Mesenchymal stem cell (in vitro differentiated cells and primary cell): ENCODE measurements at regions not wholly inside any gene's neighbourhood (a gene's known extent, or its start where the extent isn't known, plus 50 kb on each side); places are given as distances from the start of the nearest gene placed in this dataset.
"Not testable (repeated sequence)": the region's sequence is repeated elsewhere in the genome, so short reads cannot be mapped to it uniquely, and the experiment has no call there.

Source experiments
- DNase-seq: peaks from one replicate; pipeline ENCODE4 v3.0.0-alpha.2; 2013
- H2AFZ ChIP-seq: one replicate; pipeline ENCODE4 v1.6.1; 2013; ENCODE audit warnings: low read depth, mild to moderate bottlenecking, control low read depth, inconsistent platforms, low read length, moderate library complexity
- H2AK5ac ChIP-seq: 2 replicates; pipeline ENCODE4 v1.6.1; 2013; ENCODE audit warnings: low read length, moderate library complexity, mild to moderate bottlenecking, inconsistent platforms; ENCODE audit not compliant: severe bottlenecking
- H2BK120ac ChIP-seq: one replicate; pipeline ENCODE4 v1.6.1; 2013; ENCODE audit warnings: low read depth, mild to moderate bottlenecking, inconsistent platforms, low read length, moderate library complexity
- H2BK12ac ChIP-seq, 2 experiments: one replicate each; pipeline ENCODE4 v1.6.1; 2013; ENCODE audit warnings: inconsistent platforms in 2 of 2, low read length in 2 of 2, mild to moderate bottlenecking in 2 of 2, moderate library complexity in 2 of 2, control low read depth in 1 of 2
- H2BK15ac ChIP-seq: one replicate; pipeline ENCODE4 v1.6.1; 2013; ENCODE audit warnings: mild to moderate bottlenecking, low read depth, inconsistent platforms; ENCODE audit not compliant: poor library complexity, severe bottlenecking
- H2BK5ac ChIP-seq: 2 replicates; pipeline ENCODE4 v1.6.1; 2013; ENCODE audit warnings: low read depth, mild to moderate bottlenecking, low read length, control low read depth, inconsistent platforms; ENCODE audit not compliant: poor library complexity, severe bottlenecking
- H3K14ac ChIP-seq, 2 experiments: one replicate each; pipeline ENCODE4 v1.6.1; 2013; ENCODE audit warnings: inconsistent platforms in 2 of 2, low read length in 2 of 2, control low read depth in 1 of 2, mild to moderate bottlenecking in 1 of 2, moderate library complexity in 1 of 2
- H3K18ac ChIP-seq, 2 experiments: one replicate each; pipeline ENCODE4 v1.6.1; 2013; ENCODE audit warnings: inconsistent platforms in 2 of 2, low read length in 2 of 2, control low read depth in 1 of 2, low read depth in 1 of 2, mild to moderate bottlenecking in 1 of 2
- H3K23ac ChIP-seq, 2 experiments: one replicate each; pipeline ENCODE4 v1.6.1; 2013; ENCODE audit warnings: inconsistent platforms in 2 of 2, low read length in 2 of 2, mild to moderate bottlenecking in 2 of 2, moderate library complexity in 2 of 2, control low read depth in 1 of 2
- H3K27ac ChIP-seq: 2 replicates; pipeline ENCODE4 v1.5.1; 2013; ENCODE audit warnings: mild to moderate bottlenecking, moderate library complexity, low read length, control low read depth, inconsistent platforms; ENCODE audit not compliant: poor library complexity, severe bottlenecking
- H3K27me3 ChIP-seq, 2 experiments: 2 replicates each; pipeline versions ENCODE4 v1.6.1 to v1.7.0; 2013; ENCODE audit warnings: low read length in 2 of 2, mild to moderate bottlenecking in 2 of 2, moderate library complexity in 2 of 2, control low read depth in 1 of 2, inconsistent platforms in 1 of 2; ENCODE audit not compliant: control insufficient read depth in 1 of 2, insufficient read depth in 1 of 2
- H3K36me3 ChIP-seq, 2 experiments: 2 replicates each; pipeline versions ENCODE4 v1.6.1 to v1.7.0; 2013; ENCODE audit warnings: low read length in 2 of 2, control low read depth in 1 of 2, inconsistent platforms in 1 of 2, low read depth in 1 of 2, mild to moderate bottlenecking in 1 of 2; ENCODE audit not compliant: insufficient read depth in 2 of 2, control insufficient read depth in 1 of 2
- H3K4ac ChIP-seq, 2 experiments: one replicate each; pipeline ENCODE4 v1.6.1; 2013; ENCODE audit warnings: inconsistent platforms in 2 of 2, low read length in 2 of 2, mild to moderate bottlenecking in 2 of 2, moderate library complexity in 2 of 2, control low read depth in 1 of 2, low read depth in 1 of 2
- H3K4me1 ChIP-seq: 2 replicates; pipeline ENCODE4 v1.6.1; 2013; ENCODE audit warnings: low read depth, low read length, control low read depth; ENCODE audit not compliant: control insufficient read depth, insufficient read depth
- H3K4me2 ChIP-seq: 2 replicates; pipeline ENCODE4 v1.6.1; 2013; ENCODE audit warnings: low read length, mild to moderate bottlenecking, inconsistent platforms; ENCODE audit not compliant: poor library complexity, severe bottlenecking
- H3K4me3 ChIP-seq, 2 experiments: 2 replicates each; pipeline versions ENCODE4 v1.5.1 to v1.7.0; 2013; ENCODE audit warnings: low read length in 2 of 2, mild to moderate bottlenecking in 2 of 2, control low read depth in 1 of 2, low read depth in 1 of 2; ENCODE audit not compliant: insufficient read depth in 1 of 2
- H3K79me1 ChIP-seq: replicated peaks from 2 replicates; pipeline ENCODE4 v1.6.1; 2013; ENCODE audit warnings: mild to moderate bottlenecking, control low read depth, low read length, inconsistent platforms; ENCODE audit not compliant: poor library complexity, severe bottlenecking
- H3K9ac ChIP-seq: 2 replicates; pipeline ENCODE4 v1.7.0; 2013; ENCODE audit warnings: mild to moderate bottlenecking, low read length, moderate library complexity
- H3K9me3 ChIP-seq: 2 replicates; pipeline ENCODE4 v1.7.0; 2013; ENCODE audit warnings: mild to moderate bottlenecking, low read length; ENCODE audit not compliant: control insufficient read depth
- H4K8ac ChIP-seq: one replicate; pipeline ENCODE4 v1.6.1; 2013; ENCODE audit warnings: inconsistent platforms, mild to moderate bottlenecking, low read length, moderate library complexity
- H4K91ac ChIP-seq: one replicate; pipeline ENCODE4 v1.6.1; 2013; ENCODE audit warnings: mild to moderate bottlenecking, low read length, inconsistent platforms
- WGBS: methylation state at CpG from one replicate; pipeline ENCODE4 v1.1.7; 2013; ENCODE audit warnings: mixed read lengths; 5-methylcytosine and 5-hydroxymethylcytosine counted together

GRCh38 chr5:117599811-117600210 lies 1025.2 kb upstream of the SEMA6A start:
- not testable (repeated sequence) for H2BK12ac ChIP-seq, H2BK120ac ChIP-seq, H3K23ac ChIP-seq, H3K9ac ChIP-seq, H3K18ac ChIP-seq, H3K14ac ChIP-seq, H2BK15ac ChIP-seq, H3K36me3 ChIP-seq, H3K27ac ChIP-seq, H4K91ac ChIP-seq, H3K4ac ChIP-seq, H4K8ac ChIP-seq, H3K79me1 ChIP-seq, H3K27me3 ChIP-seq, H3K4me3 ChIP-seq, H2AK5ac ChIP-seq, H2BK5ac ChIP-seq, DNase-seq, H2AFZ ChIP-seq, H3K4me2 ChIP-seq, H3K9me3 ChIP-seq, H3K4me1 ChIP-seq
- WGBS: 92% methylated on average over 19 of the region's 36 CpGs

DNA sequence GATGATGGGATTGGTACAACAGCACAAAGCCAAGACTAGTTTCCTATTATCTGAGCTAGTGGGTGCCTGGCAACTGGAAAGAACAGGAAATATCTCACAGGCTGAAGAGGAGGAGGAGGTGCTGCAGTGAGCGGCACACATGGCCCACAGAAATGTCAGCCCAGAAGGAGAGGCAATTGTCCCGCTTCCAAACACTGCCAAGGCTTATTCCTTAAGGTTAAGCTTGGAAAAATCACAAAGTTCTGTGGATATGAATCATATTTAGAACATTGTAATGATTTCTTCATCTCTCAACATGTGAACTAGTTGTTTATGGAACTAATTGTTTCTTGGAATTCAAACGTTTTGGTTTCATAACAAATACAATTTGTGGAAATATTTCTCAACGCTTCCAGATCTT lies 1019.5 kb upstream of the SEMA6A start:
- Histone ChIP-seq H4K91ac (no peak overlapping the region), H3K4ac (no peak overlapping the region), H3K18ac (no peak overlapping the region), H2BK5ac (no peak overlapping the region), H3K9ac (peak overlapping the region; percentile 42), H3K14ac (no peak overlapping the region), H3K79me1 (no peaks in the 10 kb centered on the region), H2AK5ac (no peak overlapping the region), H2BK12ac (no peak overlapping the region), H3K4me1 (no peaks in the 10 kb centered on the region), H3K4me2 (no peak overlapping the region), H3K9me3 (no peaks in the 10 kb centered on the region), H3K36me3 (no peaks in the 10 kb centered on the region), H3K27me3 (no peaks in the 10 kb centered on the region), H2BK15ac (no peak overlapping the region), H2BK120ac (no peak overlapping the region), H3K27ac (no peak overlapping the region), H3K4me3 (peak overlapping the region in 1 of 2 experiments; percentile 28), H2AFZ (no peak overlapping the region), H3K23ac (no peak overlapping the region), H4K8ac (no peak overlapping the region)
- WGBS: 100% methylated on average over 1 of the region's 4 CpGs
- peak; percentile 5 for DNase-seq

DNA sequence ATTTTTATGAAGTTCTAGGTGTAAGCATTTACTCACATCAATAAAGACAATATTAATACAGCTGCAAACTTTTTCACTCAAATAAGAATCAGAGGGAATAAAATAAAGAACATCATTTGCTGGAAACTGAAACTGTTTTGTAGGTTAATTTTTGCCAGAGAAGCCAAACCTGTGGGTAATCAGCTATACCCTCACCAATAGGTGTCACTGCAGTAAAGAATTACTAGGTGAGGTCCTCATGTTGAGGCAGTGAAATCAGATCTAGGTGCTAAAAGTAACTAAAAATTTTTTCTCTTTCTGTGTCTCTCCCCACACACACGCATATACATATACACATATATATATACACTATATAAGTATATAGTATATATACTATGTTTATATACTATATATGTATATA lies 1016.3 kb upstream of the SEMA6A start:
- H3K4ac ChIP-seq: no peak overlapping the region
- H3K23ac ChIP-seq: no peak overlapping the region
- H2BK5ac ChIP-seq: no peak overlapping the region
- no peak overlapping the region for H2BK120ac ChIP-seq
- no peak overlapping the region for H3K9ac ChIP-seq
- no CpG with 5 or more reads among the region's 1 CpG for WGBS
- H3K79me1 ChIP-seq: no peaks in the 10 kb centered on the region
- no peak overlapping the region for H2AK5ac ChIP-seq
- no peak overlapping the region for H3K27ac ChIP-seq
- no peaks in the 10 kb centered on the region for H3K27me3 ChIP-seq
- H2BK15ac ChIP-seq: no peak overlapping the region
- no peak overlapping the region for H3K4me2 ChIP-seq
- H4K8ac ChIP-seq: no peak overlapping the region
- DNase-seq: peak; percentile 17
- H3K9me3 ChIP-seq: no peaks in the 10 kb centered on the region
- no peak overlapping the region for H2BK12ac ChIP-seq
- H2AFZ ChIP-seq: no peak overlapping the region
- H4K91ac ChIP-seq: no peak overlapping the region
- H3K36me3 ChIP-seq: no peaks in the 10 kb centered on the region
- H3K18ac ChIP-seq: no peak overlapping the region
- no peak overlapping the region for H3K14ac ChIP-seq
- H3K4me1 ChIP-seq: no peaks in the 10 kb centered on the region
- no peak overlapping the region for H3K4me3 ChIP-seq

- H3K4me1 ChIP-seq: no peaks in the 10 kb centered on the region
- H2BK120ac ChIP-seq: no peak overlapping the region
- no peak overlapping the region for H3K9ac ChIP-seq
- no peak overlapping the region for H3K4me3 ChIP-seq
- H3K27me3 ChIP-seq: no peaks in the 10 kb centered on the region
- H3K4ac ChIP-seq: no peak overlapping the region
- H4K91ac ChIP-seq: no peak overlapping the region
- H2BK12ac ChIP-seq: no peak overlapping the region
- no CpG with 5 or more reads among the region's 2 CpGs for WGBS
- no peak overlapping the region for H3K23ac ChIP-seq
- no peaks in the 10 kb centered on the region for H3K36me3 ChIP-seq
- no peak overlapping the region for H3K4me2 ChIP-seq
- no peak overlapping the region for H3K18ac ChIP-seq
- no peak overlapping the region for H3K14ac ChIP-seq
- peak; percentile 36 for DNase-seq
- no peak overlapping the region for H2AK5ac ChIP-seq
- H2BK15ac ChIP-seq: no peak overlapping the region
- no peak overlapping the region for H2BK5ac ChIP-seq
- H4K8ac ChIP-seq: no peak overlapping the region
- no peaks in the 10 kb centered on the region for H3K9me3 ChIP-seq
- H3K27ac ChIP-seq: no peak overlapping the region
- no peaks in the 10 kb centered on the region for H3K79me1 ChIP-seq
- H2AFZ ChIP-seq: no peak overlapping the region
Observed at GRCh38 chr5:117588611-117589010, 1014.0 kb upstream of the SEMA6A start.
